ENCODE measurements at regions not wholly inside any gene's neighbourhood (a gene's known extent, or its start where the extent isn't known, plus 50 kb on each side); places are given as distances from the start of the nearest gene placed in this dataset.
"Not testable (repeated sequence)": the region's sequence is repeated elsewhere in the genome, so short reads cannot be mapped to it uniquely, and the experiment has no call there.

GRCh38 chr12:28023156-28023887, 50.8 kb upstream of the PTHLH start:
- DNase-seq: no peak

GRCh38 chr12:28024231-28024995, 51.9 kb upstream of the PTHLH start:
- no peak for DNase-seq

GRCh38 chr12:28025821-28026505, 53.4 kb upstream of the PTHLH start:
- no peak for DNase-seq

- DNase-seq: no peak
Observed at GRCh38 chr12:28026701-28027100, 54.2 kb upstream of the PTHLH start.

- no peak for DNase-seq
Observed at GRCh38 chr12:28027328-28027727, 54.8 kb upstream of the PTHLH start.

- DNase-seq: no peak
Observed at GRCh38 chr12:28027947-28028724, 55.6 kb upstream of the PTHLH start.

GRCh38 chr12:28032811-28033537, 60.4 kb upstream of the PTHLH start:
- DNase-seq: no peak

GRCh38 chr12:28033538-28033915, 61.0 kb upstream of the PTHLH start:
- DNase-seq: no peak

- no peak for DNase-seq
Observed at GRCh38 chr12:28034271-28034670, 61.7 kb upstream of the PTHLH start.

GRCh38 chr12:28035500-28035899, 63.0 kb upstream of the PTHLH start:
- DNase-seq: no peak

- no peak for DNase-seq
Observed at GRCh38 chr12:28036940-28037339, 64.4 kb upstream of the PTHLH start.

- DNase-seq: no peak
Observed at GRCh38 chr12:28040246-28040645, 67.7 kb upstream of the PTHLH start.

GRCh38 chr12:28046600-28046999, 74.1 kb upstream of the PTHLH start:
- not testable (repeated sequence) for DNase-seq

- DNase-seq: no peak
Observed at GRCh38 chr12:28050606-28051005, 78.1 kb upstream of the PTHLH start.

- no peak for DNase-seq
Observed at GRCh38 chr12:28051516-28052354, 79.2 kb upstream of the PTHLH start.

GRCh38 chr12:28053564-28053963, 81.0 kb upstream of the PTHLH start:
- no peak for DNase-seq

GRCh38 chr12:28054583-28054982, 82.0 kb upstream of the PTHLH start:
- DNase-seq: no peak

- no peak for DNase-seq
Observed at GRCh38 chr12:28057856-28058615, 85.5 kb upstream of the PTHLH start.

- DNase-seq: no peak
Observed at GRCh38 chr12:28059220-28059619, 86.7 kb upstream of the PTHLH start.

- no peak for DNase-seq
Observed at GRCh38 chr12:28059668-28060067, 87.1 kb upstream of the PTHLH start.

- DNase-seq: no peak
Observed at GRCh38 chr12:28060871-28061270, 88.3 kb upstream of the PTHLH start.
